Prostate gland (tissue), 2 donors: ENCODE measurements at regions not wholly inside any gene's neighbourhood (a gene's known extent, or its start where the extent isn't known, plus 50 kb on each side); places are given as distances from the start of the nearest gene placed in this dataset.

ENCODE experiments used
- DNase-seq: peaks from one replicate; pipeline ENCODE4 v3.0.0-alpha.2; 2019; ENCODE audit warnings: low spot score
- H3K27ac ChIP-seq, 2 donors: fragments of 200-600 bp; sonication (generic); 2 replicates each; pipeline ENCODE4 v1.5.1; 2017 to 2019
- H3K27me3 ChIP-seq: fragments of 200-600 bp; sonication (generic); replicated peaks from 2 replicates; pipeline ENCODE4 v1.5.1; 2019; ENCODE audit not compliant: insufficient read depth
- H3K36me3 ChIP-seq, 2 donors: fragments of 200-600 bp; sonication (generic); 1 replicate in 1 of 2; 2 replicates in 1 of 2; pipeline versions ENCODE4 v1.5.1 to v1.8.1; 2017 to 2019
- H3K4me1 ChIP-seq: fragments of 200-600 bp; sonication (generic); replicated peaks from 2 replicates; pipeline ENCODE4 v1.5.1; 2019
- H3K4me3 ChIP-seq, 2 donors: fragments of 200-600 bp; sonication (generic); 2 replicates each; pipeline ENCODE4 v1.5.1; 2017 to 2019
- H3K9me3 ChIP-seq: fragments of 200-600 bp; sonication (generic); 2 replicates; pipeline ENCODE4 v1.5.1; 2017
- CTCF ChIP-seq, 4 experiments: fragments of 200-600 bp in 2 of 4; fragments of 450-650 bp in 2 of 4; sonication (generic) in 2 of 4; IDR thresholded peaks; 1 replicate in 3 of 4; 2 replicates in 1 of 4; pipeline ENCODE4 v1.5.1; 2016 to 2019; ENCODE audit warnings: antibody characterized with exemption in 4 of 4, mild to moderate bottlenecking in 2 of 4, moderate library complexity in 2 of 4
- POLR2A ChIP-seq: fragments of 450-650 bp; IDR thresholded peaks from one replicate; pipeline ENCODE4 v1.6.1; 2016; ENCODE audit warnings: antibody characterized with exemption, mild to moderate bottlenecking
- POLR2AphosphoS5 ChIP-seq: sonication (generic); formaldehyde crosslinking; IDR thresholded peaks from one replicate; pipeline ENCODE4 v1.6.1; 2017; ENCODE audit warnings: antibody characterized with exemption
- WGBS: methylation state at CpG from one replicate; pipeline ENCODE4 v1.1.5; 2018; 5-methylcytosine and 5-hydroxymethylcytosine counted together
- intact Hi-C: fragments of 100-400 bp; cut with DNase I; formaldehyde crosslinking; loops from one replicate; pipeline ENCODE4 v1.14.2; 2022

GRCh38 chr6:168147205-168147738 lies 68.3 kb upstream of the FRMD1 start:
- intact Hi-C loops: no loop called here
- Histone ChIP-seq H3K9me3 (no peaks in the 10 kb centered on the region), H3K27ac (no peak overlapping the region), H3K4me3 (no peak overlapping the region), H3K4me1 (no peaks in the 10 kb centered on the region), H3K36me3 (no peaks in the 10 kb centered on the region), H3K27me3 (no peaks in the 10 kb centered on the region)
- no peak for DNase-seq
- TF ChIP-seq POLR2AphosphoS5: no peak
- TF ChIP-seq CTCF (IDR thresholded peaks at IDR 0.05): no peak
- no peak for TF ChIP-seq POLR2A
- WGBS: 76% methylated on average over 4 of the region's 4 CpGs

- WGBS: 87% methylated on average over 11 of the region's 12 CpGs
- H3K9me3 ChIP-seq: no peaks in the 10 kb centered on the region
- TF ChIP-seq POLR2AphosphoS5: no peak
- TF ChIP-seq POLR2A: no peak
- TF ChIP-seq CTCF (IDR thresholded peaks at IDR 0.05): no peak
- no peak for DNase-seq
- H3K27me3 ChIP-seq: no peaks in the 10 kb centered on the region
- H3K4me3 ChIP-seq: no peak overlapping the region
- H3K4me1 ChIP-seq: no peaks in the 10 kb centered on the region
- intact Hi-C loops: no loop called here
- no peaks in the 10 kb centered on the region for H3K36me3 ChIP-seq
- H3K27ac ChIP-seq: no peak overlapping the region
Measured at GRCh38 chr6:168145747-168146596, 67.0 kb upstream of the FRMD1 start.

GRCh38 chr6:168139121-168139520 lies 60.1 kb upstream of the FRMD1 start:
- no peaks in the 10 kb centered on the region for H3K9me3 ChIP-seq
- 83% methylated on average over 4 of the region's 4 CpGs for WGBS
- H3K27ac ChIP-seq: no peak overlapping the region
- peak; percentile 0 for DNase-seq
- no peaks in the 10 kb centered on the region for H3K36me3 ChIP-seq
- no peak for TF ChIP-seq POLR2AphosphoS5
- TF ChIP-seq POLR2A: no peak
- TF ChIP-seq CTCF (IDR thresholded peaks at IDR 0.05): no peak
- no peak overlapping the region for H3K4me3 ChIP-seq
- no peaks in the 10 kb centered on the region for H3K4me1 ChIP-seq
- no peaks in the 10 kb centered on the region for H3K27me3 ChIP-seq
- intact Hi-C loops: no loop called here

GRCh38 chr6:168138436-168138835 lies 59.4 kb upstream of the FRMD1 start:
- no peak for TF ChIP-seq POLR2AphosphoS5
- no peak for TF ChIP-seq POLR2A
- no peak for TF ChIP-seq CTCF (IDR thresholded peaks at IDR 0.05)
- no peaks in the 10 kb centered on the region for H3K9me3 ChIP-seq
- DNase-seq: no peak
- intact Hi-C loops: no loop called here
- H3K27me3 ChIP-seq: no peaks in the 10 kb centered on the region
- no peak overlapping the region for H3K27ac ChIP-seq
- no peaks in the 10 kb centered on the region for H3K4me1 ChIP-seq
- 81% methylated on average over 6 of the region's 6 CpGs for WGBS
- no peaks in the 10 kb centered on the region for H3K36me3 ChIP-seq
- H3K4me3 ChIP-seq: no peak overlapping the region

- TF ChIP-seq POLR2AphosphoS5 (no peak), CTCF (IDR thresholded peaks at IDR 0.05) (no peak), POLR2A (no peak)
- H3K36me3 ChIP-seq: no peaks in the 10 kb centered on the region
- 92% methylated on average over 9 of the region's 9 CpGs for WGBS
- intact Hi-C loops: no loop called here
- no peak overlapping the region for H3K4me3 ChIP-seq
- H3K9me3 ChIP-seq: no peaks in the 10 kb centered on the region
- H3K27ac ChIP-seq: no peak overlapping the region
- H3K27me3 ChIP-seq: no peaks in the 10 kb centered on the region
- no peaks in the 10 kb centered on the region for H3K4me1 ChIP-seq
- DNase-seq: no peak
Measured at GRCh38 chr6:168137024-168137423, 58.0 kb upstream of the FRMD1 start.
